Right lobe of liver (tissue), 6 donors: ENCODE measurements at regions not wholly inside any gene's neighbourhood (a gene's known extent, or its start where the extent isn't known, plus 50 kb on each side); places are given as distances from the start of the nearest gene placed in this dataset.
A peak's percentile ranks its signal among the peaks of the same experiment; 100 is the strongest.
"Not testable (repeated sequence)": the region's sequence is repeated elsewhere in the genome, so short reads cannot be mapped to it uniquely, and the experiment has no call there.

ENCODE experiments used
- ATAC-seq, 4 donors: fragments of 200-7000 bp; cut with Tn5 transposase; one replicate each; pipeline ENCODE4 v1.9.1; 2020; ENCODE audit warnings: mild to moderate bottlenecking in 4 of 4, moderate library complexity in 4 of 4
- DNase-seq, 3 donors: peaks; one replicate each; pipeline ENCODE4 v3.0.0-alpha.2; 2020
- H3K27ac ChIP-seq, 3 donors: fragments of 200-600 bp; one replicate each; pipeline ENCODE4 v1.8.0; 2022
- H3K27me3 ChIP-seq, 2 donors: fragments of 200-600 bp; one replicate each; pipeline ENCODE4 v1.8.0; 2022
- H3K36me3 ChIP-seq, 4 donors: fragments of 200-600 bp; sonication (generic) in 1 of 4; one replicate each; pipeline versions ENCODE4 v1.5.1 to v1.8.0; 2017 to 2022; ENCODE audit warnings: control low read depth in 1 of 4
- H3K4me1 ChIP-seq, 4 donors: fragments of 200-600 bp; sonication (generic) in 1 of 4; one replicate each; pipeline versions ENCODE4 v1.5.1 to v1.8.0; 2017 to 2022; ENCODE audit warnings: control low read depth in 1 of 4
- H3K4me3 ChIP-seq, 3 donors: fragments of 200-600 bp; one replicate each; pipeline ENCODE4 v1.8.0; 2022
- H3K9me3 ChIP-seq, 4 donors: fragments of 200-600 bp; sonication (generic) in 1 of 4; one replicate each; pipeline versions ENCODE4 v1.5.1 to v1.8.0; 2017 to 2022; ENCODE audit warnings: control low read depth in 1 of 4
- CTCF ChIP-seq, 4 donors: fragments of 200-600 bp in 3 of 4; fragments of 450-650 bp in 1 of 4; IDR thresholded peaks; one replicate each; pipeline versions ENCODE4 v1.5.1 to v1.8.0; 2016 to 2022; ENCODE audit warnings: antibody characterized with exemption in 4 of 4, mild to moderate bottlenecking in 2 of 4
- POLR2A ChIP-seq: fragments of 450-650 bp; IDR thresholded peaks from one replicate; pipeline ENCODE4 v1.6.1; 2017; ENCODE audit warnings: antibody characterized with exemption, mild to moderate bottlenecking
- WGBS: methylation state at CpG from one replicate; pipeline ENCODE4 v1.1.6; 2018; ENCODE audit warnings: low coverage, low lambda C conversion rate; ENCODE audit not compliant: insufficient coverage; ENCODE audit errors: missing lambda C conversion rate; 5-methylcytosine and 5-hydroxymethylcytosine counted together
- intact Hi-C, 2 donors: fragments of 100-400 bp; cut with DNase I; formaldehyde crosslinking; loops; one replicate each; pipeline versions ENCODE4 v1.11.2 to v1.14.1; 2022
- donor health status: DM: no; HTN: yes; CAD: no.
- donor health status: DM: no; HTN: no; CAD: no.
- donor health status: DM: no; HTN: no; CAD: no.
- donor health status: DM: no; HTN: yes; CAD: no.
- donor health status: DM: no; HTN: yes; CAD: no.

- no peaks in the 10 kb centered on the region for H3K36me3 ChIP-seq
- peak overlapping the region; percentile 39 to 74 (median 57) for H3K27ac ChIP-seq
- ATAC-seq, result no peak
- H3K4me3 ChIP-seq, result peak overlapping the region in 2 of 3 donors; percentile 25 to 45
- no peak for TF ChIP-seq CTCF (IDR thresholded peaks at IDR 0.05)
- no peak for TF ChIP-seq POLR2A
- H3K9me3 ChIP-seq, result no peaks in the 10 kb centered on the region
- H3K27me3 ChIP-seq, result no peaks in the 10 kb centered on the region
- DNase-seq, result no peak
- WGBS, result 77% methylated on average over 2 of the region's 2 CpGs
- peaks cover 0 to 12% (median 2%) of the 10 kb centered on the region in 4 donors for H3K4me1 ChIP-seq
- intact Hi-C loops, result no loop called here
These were observed 322.5 kb upstream of the FAM78B start for GRCh38 chr1:166489356-166489669.

GRCh38 chr1:166489670-166490436 is 323.1 kb upstream of the FAM78B start:
- Histone ChIP-seq H3K36me3 (no peaks in the 10 kb centered on the region), H3K4me3 (peak overlapping the region; percentile 25 to 47 (median 45)), H3K27me3 (no peaks in the 10 kb centered on the region), H3K9me3 (no peaks in the 10 kb centered on the region), H3K27ac (peak overlapping the region; percentile 39 to 74 (median 57)), H3K4me1 (peaks cover 0 to 12% (median 2%) of the 10 kb centered on the region in 4 donors)
- TF ChIP-seq POLR2A, result no peak
- intact Hi-C loops, result no loop called here
- 46% methylated on average over 17 of the region's 17 CpGs for WGBS
- DNase-seq (peak in 1 of 3 donors; percentile 23), ATAC-seq (peak; percentile 66 to 84 (median 82))

DNA sequence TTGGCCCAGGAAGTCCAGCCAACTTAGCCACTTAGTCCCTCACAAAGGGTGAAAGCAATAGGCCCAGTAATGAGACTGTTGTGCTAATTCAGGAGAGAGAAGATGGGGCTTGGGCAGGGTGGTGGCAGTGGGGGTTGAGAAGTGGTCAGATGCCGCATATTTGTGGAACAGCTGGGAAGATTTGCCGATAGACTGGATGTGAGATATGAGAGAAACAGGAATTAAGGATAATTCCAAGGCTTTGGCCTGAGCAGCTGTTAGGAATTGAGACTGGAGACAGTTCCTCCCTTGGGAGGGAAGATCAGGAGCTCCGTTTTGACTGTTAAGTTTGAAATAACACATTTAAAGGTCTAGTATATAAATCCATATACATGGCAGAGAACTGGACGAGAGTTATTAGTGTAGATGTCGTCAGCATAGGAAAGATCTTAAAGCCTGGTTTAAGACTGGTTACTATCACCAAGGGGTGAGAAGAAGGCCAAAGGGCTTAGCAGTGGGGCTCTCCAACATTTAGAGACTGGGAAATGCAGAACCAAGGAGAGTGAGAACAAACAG is 323.7 kb upstream of the FAM78B start:
- Histone ChIP-seq H3K27ac (peak overlapping the region in 1 of 3 donors; percentile 74), H3K36me3 (no peaks in the 10 kb centered on the region), H3K4me3 (no peak overlapping the region), H3K9me3 (no peaks in the 10 kb centered on the region), H3K27me3 (no peaks in the 10 kb centered on the region), H3K4me1 (peaks cover 0 to 12% (median 2%) of the 10 kb centered on the region in 4 donors)
- WGBS, result 60% methylated on average over 5 of the region's 5 CpGs
- no peak for ATAC-seq
- no peak for DNase-seq
- intact Hi-C loops, result no loop called here
- TF ChIP-seq POLR2A (no peak), CTCF (IDR thresholded peaks at IDR 0.05) (no peak)

DNA sequence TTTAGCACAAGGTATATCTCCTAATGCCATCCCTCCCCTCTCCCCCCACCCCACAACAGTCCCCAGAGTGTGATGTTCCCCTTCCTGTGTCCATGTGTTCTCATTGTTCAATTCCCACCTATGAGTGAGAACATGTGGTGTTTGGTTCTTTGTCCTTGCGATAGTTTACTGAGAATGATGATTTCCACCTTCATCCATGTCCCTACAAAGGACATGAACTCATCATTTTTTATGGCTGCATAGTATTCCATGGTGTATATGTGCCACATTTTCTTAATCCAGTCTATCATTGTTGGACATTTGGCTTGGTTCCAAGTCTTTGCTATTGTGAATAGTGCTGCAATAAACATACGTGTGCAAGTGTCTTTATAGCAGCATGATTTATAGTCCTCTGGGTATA is 327.0 kb upstream of the FAM78B start:
- H3K4me3 ChIP-seq, H3K27me3 ChIP-seq, ATAC-seq, H3K36me3 ChIP-seq, H3K9me3 ChIP-seq, H3K4me1 ChIP-seq, DNase-seq, H3K27ac ChIP-seq, intact Hi-C loops: not testable (repeated sequence)
- WGBS, result 88% methylated on average over 2 of the region's 2 CpGs

DNA sequence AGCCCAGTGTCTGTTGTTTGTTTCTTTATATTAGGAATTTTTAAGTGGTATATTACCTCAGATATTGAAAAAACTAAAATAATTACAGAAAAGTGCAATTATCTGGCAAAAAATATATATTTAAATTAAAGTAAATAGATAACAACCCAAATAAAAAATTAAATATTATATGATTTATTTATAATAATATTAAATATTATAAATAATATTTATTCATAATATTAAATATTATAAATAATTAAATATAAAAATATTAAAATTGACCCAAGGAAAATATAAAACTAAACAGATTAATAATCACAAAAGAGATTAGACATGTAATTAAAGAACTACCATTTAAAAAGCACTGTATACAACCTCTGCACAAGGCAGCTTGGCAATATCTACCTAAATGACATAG is 331.9 kb upstream of the POGK start:
- DNase-seq, result no peak
- no peaks in the 10 kb centered on the region for H3K9me3 ChIP-seq
- no peak overlapping the region for H3K4me3 ChIP-seq
- TF ChIP-seq CTCF (IDR thresholded peaks at IDR 0.05), result no peak
- TF ChIP-seq POLR2A, result no peak
- intact Hi-C loops, result no loop called here
- no peaks in the 10 kb centered on the region for H3K27me3 ChIP-seq
- no peak overlapping the region for H3K27ac ChIP-seq
- no peaks in the 10 kb centered on the region for H3K4me1 ChIP-seq
- no peaks in the 10 kb centered on the region for H3K36me3 ChIP-seq
- no peak for ATAC-seq
